Large intestine (tissue), 3 donors: ENCODE measurements at regions not wholly inside any gene's neighbourhood (a gene's known extent, or its start where the extent isn't known, plus 50 kb on each side); places are given as distances from the start of the nearest gene placed in this dataset.

Experiments
- DNase-seq, 2 donors: peaks; one replicate each; pipeline versions ENCODE4 v3.0.0 to v3.0.0-alpha.2; 2013
- H3K27ac ChIP-seq: one replicate; pipeline ENCODE4 v1.5.1; 2013; ENCODE audit warnings: low read length
- H3K27me3 ChIP-seq: 2 replicates; pipeline ENCODE4 v1.6.1; 2013; ENCODE audit warnings: low read length; ENCODE audit not compliant: control insufficient read depth, insufficient read depth
- H3K36me3 ChIP-seq: 2 replicates; pipeline ENCODE4 v1.6.1; 2013; ENCODE audit warnings: low read length; ENCODE audit not compliant: control insufficient read depth, insufficient read depth
- H3K4me1 ChIP-seq: one replicate; pipeline ENCODE4 v1.6.1; 2013; ENCODE audit warnings: low read length; ENCODE audit not compliant: control insufficient read depth, insufficient read depth
- H3K4me3 ChIP-seq: one replicate; pipeline ENCODE4 v1.5.1; 2013; ENCODE audit warnings: low read length
- H3K9me3 ChIP-seq: one replicate; pipeline ENCODE4 v1.6.1; 2013; ENCODE audit warnings: mild to moderate bottlenecking, low read depth, low read length, moderate library complexity; ENCODE audit not compliant: control insufficient read depth
- WGBS: methylation state at CpG from one replicate; pipeline ENCODE4 v1.1.5; 2013; ENCODE audit warnings: low lambda C conversion rate; ENCODE audit not compliant: insufficient coverage; 5-methylcytosine and 5-hydroxymethylcytosine counted together

- 57% methylated on average over 1 of the region's 2 CpGs for WGBS
Measured at GRCh38 chr9:87816036-87816435, 66.6 kb upstream of the SPATA31E1 start.

GRCh38 chr9:87818308-87818707 lies 64.4 kb upstream of the SPATA31E1 start:
- H3K4me1 ChIP-seq: no peaks in the 10 kb centered on the region
- H3K4me3 ChIP-seq: no peak overlapping the region
- no peak overlapping the region for H3K27ac ChIP-seq
- H3K36me3 ChIP-seq: no peaks in the 10 kb centered on the region
- peaks cover 2% of the 10 kb centered on the region for H3K9me3 ChIP-seq
- 93% methylated on average over 3 of the region's 3 CpGs for WGBS
- DNase-seq: no peak
- H3K27me3 ChIP-seq: no peaks in the 10 kb centered on the region

More at GRCh38 chr9:87816036-87816435, 66.6 kb upstream of the SPATA31E1 start:
- Histone ChIP-seq H3K4me3 (no peak overlapping the region), H3K4me1 (no peaks in the 10 kb centered on the region), H3K27ac (no peak overlapping the region), H3K9me3 (peaks cover 2% of the 10 kb centered on the region), H3K36me3 (no peaks in the 10 kb centered on the region), H3K27me3 (no peaks in the 10 kb centered on the region)
- DNase-seq: no peak

GRCh38 chr9:87824216-87824875 lies 58.3 kb upstream of the SPATA31E1 start:
- H3K4me3 ChIP-seq: no peak overlapping the region
- H3K27me3 ChIP-seq: no peaks in the 10 kb centered on the region
- H3K9me3 ChIP-seq: peaks cover 12% of the 10 kb centered on the region
- H3K27ac ChIP-seq: no peak overlapping the region
- WGBS: no CpG with 5 or more reads among the region's 31 CpGs
- no peak for DNase-seq
- no peaks in the 10 kb centered on the region for H3K4me1 ChIP-seq
- no peaks in the 10 kb centered on the region for H3K36me3 ChIP-seq

GRCh38 chr9:87824886-87825285 lies 57.8 kb upstream of the SPATA31E1 start:
- WGBS: no CpG with 5 or more reads among the region's 24 CpGs
- Histone ChIP-seq H3K4me3 (no peak overlapping the region), H3K27me3 (no peaks in the 10 kb centered on the region), H3K36me3 (no peaks in the 10 kb centered on the region), H3K9me3 (peaks cover 12% of the 10 kb centered on the region), H3K27ac (no peak overlapping the region), H3K4me1 (no peaks in the 10 kb centered on the region)
- no peak for DNase-seq

- no peak overlapping the region for H3K27ac ChIP-seq
- H3K4me1 ChIP-seq: no peaks in the 10 kb centered on the region
- no peaks in the 10 kb centered on the region for H3K36me3 ChIP-seq
- peaks cover 10% of the 10 kb centered on the region for H3K9me3 ChIP-seq
- no peak for DNase-seq
- peaks cover 2% of the 10 kb centered on the region for H3K27me3 ChIP-seq
- no peak overlapping the region for H3K4me3 ChIP-seq
Measured at GRCh38 chr9:87826331-87826730, 56.3 kb upstream of the SPATA31E1 start.

- WGBS: 57% methylated on average over 1 of the region's 2 CpGs
- DNase-seq: no peak
- Histone ChIP-seq H3K27me3 (peaks cover 2% of the 10 kb centered on the region), H3K9me3 (peaks cover 10% of the 10 kb centered on the region), H3K4me3 (no peak overlapping the region), H3K27ac (no peak overlapping the region), H3K36me3 (no peaks in the 10 kb centered on the region), H3K4me1 (no peaks in the 10 kb centered on the region)
Measured at GRCh38 chr9:87827341-87827740, 55.3 kb upstream of the SPATA31E1 start.

GRCh38 chr9:87829756-87830155 lies 52.9 kb upstream of the SPATA31E1 start:
- no peaks in the 10 kb centered on the region for H3K36me3 ChIP-seq
- peaks cover 5% of the 10 kb centered on the region for H3K4me1 ChIP-seq
- DNase-seq: no peak
- H3K4me3 ChIP-seq: no peak overlapping the region
- peaks cover 4% of the 10 kb centered on the region for H3K9me3 ChIP-seq
- H3K27me3 ChIP-seq: peaks cover 2% of the 10 kb centered on the region
- WGBS: no CpG with 5 or more reads among the region's 1 CpG
- H3K27ac ChIP-seq: no peak overlapping the region

GRCh38 chr9:87830446-87830845 lies 52.2 kb upstream of the SPATA31E1 start:
- no peaks in the 10 kb centered on the region for H3K36me3 ChIP-seq
- no peak for DNase-seq
- H3K4me1 ChIP-seq: peaks cover 5% of the 10 kb centered on the region
- peaks cover 2% of the 10 kb centered on the region for H3K27me3 ChIP-seq
- H3K4me3 ChIP-seq: no peak overlapping the region
- no peaks in the 10 kb centered on the region for H3K9me3 ChIP-seq
- 100% methylated on average over 1 of the region's 3 CpGs for WGBS
- no peak overlapping the region for H3K27ac ChIP-seq

- H3K9me3 ChIP-seq: no peaks in the 10 kb centered on the region
- H3K4me1 ChIP-seq: peaks cover 5% of the 10 kb centered on the region
- H3K36me3 ChIP-seq: no peaks in the 10 kb centered on the region
Measured at GRCh38 chr9:87831159-87831558, 51.5 kb upstream of the SPATA31E1 start.

More at GRCh38 chr9:87831159-87831558, 51.5 kb upstream of the SPATA31E1 start:
- H3K27ac ChIP-seq: no peak overlapping the region
- peaks cover 2% of the 10 kb centered on the region for H3K27me3 ChIP-seq
- WGBS: no CpG with 5 or more reads among the region's 1 CpG
- DNase-seq: no peak
- no peak overlapping the region for H3K4me3 ChIP-seq
